NB4 (cell line): ENCODE measurements at regions not wholly inside any gene's neighbourhood (a gene's known extent, or its start where the extent isn't known, plus 50 kb on each side); places are given as distances from the start of the nearest gene placed in this dataset.

ENCODE experiments used
- CTCF ChIP-seq: IDR thresholded peaks from one replicate; pipeline ENCODE4 v1.5.1; 2012; ENCODE audit warnings: low read depth, low read length
- POLR2A ChIP-seq: IDR thresholded peaks from 2 replicates; pipeline ENCODE4 v1.6.1; 2011; ENCODE audit warnings: mild to moderate bottlenecking; ENCODE audit not compliant: insufficient read length; ENCODE audit errors: extremely low read depth

GRCh38 chr6:149218471-149218870 lies 99.0 kb upstream of the TAB2 start:
- no peak for TF ChIP-seq POLR2A
- no peak for TF ChIP-seq CTCF
